HFFc6 (cell line): ENCODE measurements at regions not wholly inside any gene's neighbourhood (a gene's known extent, or its start where the extent isn't known, plus 50 kb on each side); places are given as distances from the start of the nearest gene placed in this dataset.

Source experiments
- DNase-seq: peaks from one replicate; pipeline ENCODE4 v3.0.0-alpha.2; 2018
- H3K27ac Mint-ChIP-seq: 2 replicates; pipeline ENCODE4 v1.8.0; 2020; ENCODE audit warnings: mild to moderate bottlenecking, mixed read lengths
- H3K27me3 Mint-ChIP-seq: 2 replicates; pipeline ENCODE4 v1.8.0; 2021; ENCODE audit warnings: mild to moderate bottlenecking, moderate library complexity, mixed read lengths; ENCODE audit not compliant: insufficient read depth
- H3K36me3 Mint-ChIP-seq: 2 replicates; pipeline ENCODE4 v1.8.0; 2021; ENCODE audit warnings: low read depth, mixed read lengths
- H3K4me1 Mint-ChIP-seq: 2 replicates; pipeline ENCODE4 v1.8.0; 2020; ENCODE audit warnings: low read depth, mixed read lengths
- H3K4me3 Mint-ChIP-seq: 2 replicates; pipeline ENCODE4 v1.8.0; 2020; ENCODE audit warnings: mild to moderate bottlenecking, moderate library complexity, mixed read lengths
- H3K9me3 Mint-ChIP-seq: 2 replicates; pipeline ENCODE4 v1.8.0; 2020; ENCODE audit warnings: mild to moderate bottlenecking, mixed read lengths
- TF ChIP-seq, protein P1 (sequence below): fragments of 200-600 bp; sonication (generic); IDR thresholded peaks from 2 replicates; pipeline ENCODE4 v1.5.0; 2021; ENCODE audit warnings: antibody characterized with exemption, mild to moderate bottlenecking

DNA sequence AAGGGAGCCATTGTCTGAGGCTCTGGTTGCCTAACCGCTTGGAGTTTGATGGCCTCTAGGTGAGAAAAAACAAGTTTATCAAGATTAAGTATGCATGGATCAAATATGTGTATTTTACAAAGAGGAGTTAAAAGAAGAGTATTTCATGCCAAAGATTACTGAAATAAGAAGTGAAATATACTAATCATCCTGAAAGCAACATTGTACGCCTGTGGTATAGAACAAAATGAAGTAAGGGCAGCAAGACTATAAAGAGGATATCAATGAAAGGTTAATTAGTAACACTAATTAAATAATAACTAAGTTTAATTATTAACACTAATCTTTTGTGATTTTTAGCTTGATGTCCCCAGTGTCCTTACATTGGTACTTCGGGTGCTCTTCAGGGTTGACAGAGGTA lies 276.7 kb downstream of the CALCRL start:
- no peaks in the 10 kb centered on the region for H3K9me3 Mint-ChIP-seq

DNA sequence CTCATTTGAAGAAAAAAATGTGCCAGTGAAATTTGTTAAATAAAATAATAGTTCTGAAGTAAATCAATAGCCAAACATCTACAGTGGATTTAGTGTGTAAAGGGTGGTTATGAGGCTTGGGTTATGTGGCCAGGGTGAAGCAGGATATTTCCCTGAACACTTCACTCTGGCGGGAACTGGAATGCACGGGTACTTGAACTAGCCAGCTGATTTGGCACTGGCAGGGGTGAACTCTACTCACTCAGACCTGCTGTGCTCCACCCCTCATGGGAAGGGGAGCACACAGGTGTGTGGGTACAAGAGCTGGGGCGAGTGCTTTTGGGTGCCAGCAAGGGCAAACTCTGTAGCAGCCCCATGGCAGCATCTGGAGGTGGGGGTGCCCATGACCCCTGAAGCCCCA lies 278.2 kb downstream of the CALCRL start:
- Mint-ChIP-seq H3K27ac (no peak overlapping the region), H3K27me3 (peaks cover 2% of the 10 kb centered on the region; the same call in 1 of the 2 replicates), H3K9me3 (no peaks in the 10 kb centered on the region), H3K4me3 (no peak overlapping the region), H3K36me3 (no peaks in the 10 kb centered on the region), H3K4me1 (no peaks in the 10 kb centered on the region)
- no peak for DNase-seq
- TF ChIP-seq, protein P1, sequence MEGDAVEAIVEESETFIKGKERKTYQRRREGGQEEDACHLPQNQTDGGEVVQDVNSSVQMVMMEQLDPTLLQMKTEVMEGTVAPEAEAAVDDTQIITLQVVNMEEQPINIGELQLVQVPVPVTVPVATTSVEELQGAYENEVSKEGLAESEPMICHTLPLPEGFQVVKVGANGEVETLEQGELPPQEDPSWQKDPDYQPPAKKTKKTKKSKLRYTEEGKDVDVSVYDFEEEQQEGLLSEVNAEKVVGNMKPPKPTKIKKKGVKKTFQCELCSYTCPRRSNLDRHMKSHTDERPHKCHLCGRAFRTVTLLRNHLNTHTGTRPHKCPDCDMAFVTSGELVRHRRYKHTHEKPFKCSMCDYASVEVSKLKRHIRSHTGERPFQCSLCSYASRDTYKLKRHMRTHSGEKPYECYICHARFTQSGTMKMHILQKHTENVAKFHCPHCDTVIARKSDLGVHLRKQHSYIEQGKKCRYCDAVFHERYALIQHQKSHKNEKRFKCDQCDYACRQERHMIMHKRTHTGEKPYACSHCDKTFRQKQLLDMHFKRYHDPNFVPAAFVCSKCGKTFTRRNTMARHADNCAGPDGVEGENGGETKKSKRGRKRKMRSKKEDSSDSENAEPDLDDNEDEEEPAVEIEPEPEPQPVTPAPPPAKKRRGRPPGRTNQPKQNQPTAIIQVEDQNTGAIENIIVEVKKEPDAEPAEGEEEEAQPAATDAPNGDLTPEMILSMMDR, result no peak

More for the DNA sequence above, 276.7 kb downstream of the CALCRL start:
- TF ChIP-seq, protein P1, result no peak
- no peak for DNase-seq
- H3K36me3 Mint-ChIP-seq, result no peaks in the 10 kb centered on the region
- H3K27me3 Mint-ChIP-seq, result peaks cover 5% of the 10 kb centered on the region; the same call in 1 of the 2 replicates
- H3K4me3 Mint-ChIP-seq, result no peak overlapping the region
- no peaks in the 10 kb centered on the region for H3K4me1 Mint-ChIP-seq
- H3K27ac Mint-ChIP-seq, result no peak overlapping the region

DNA sequence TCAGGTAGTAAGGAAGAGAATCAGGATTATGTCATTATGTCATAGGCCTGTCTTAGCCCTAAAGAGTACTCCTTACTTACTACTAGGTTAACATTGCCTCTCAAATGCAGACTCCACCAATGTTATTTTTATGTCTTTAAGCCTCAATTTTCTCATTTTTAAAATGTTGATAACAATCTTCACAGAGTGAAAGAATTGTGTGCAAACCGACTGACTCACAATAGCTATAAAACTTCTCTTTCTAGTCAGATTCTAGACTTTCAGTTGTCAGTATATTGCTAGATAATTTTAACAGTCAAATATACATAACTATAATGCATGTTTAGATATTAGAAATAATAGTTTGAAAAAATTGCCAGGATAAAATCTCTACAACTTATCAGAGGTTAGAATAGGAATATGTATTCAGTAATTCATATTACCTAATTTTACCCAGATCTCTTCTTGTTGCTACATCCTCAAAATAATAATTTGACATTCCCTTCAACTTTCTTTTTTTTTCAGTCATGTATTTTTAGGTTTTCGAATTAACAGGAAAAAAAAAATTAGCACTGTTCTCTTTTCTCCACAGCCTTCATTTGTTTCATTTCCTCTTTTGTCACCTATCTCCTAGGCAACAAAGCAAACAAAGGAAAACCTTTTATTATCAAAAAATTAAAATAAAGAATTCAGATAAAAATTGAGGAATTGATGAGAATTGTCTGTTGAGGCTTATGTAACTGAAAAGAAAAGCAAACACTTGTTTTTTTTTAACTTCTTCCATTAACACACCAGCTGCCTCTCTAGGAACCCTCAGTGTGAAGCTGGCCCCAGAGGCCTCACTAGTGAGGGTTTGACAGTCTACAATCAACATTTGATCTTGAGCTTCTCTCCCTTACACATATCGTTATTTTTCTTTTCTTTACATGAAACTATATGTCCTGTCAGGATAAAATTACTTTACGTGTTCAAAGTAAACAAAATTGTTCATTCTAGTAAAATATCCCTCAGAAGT lies 279.0 kb downstream of the CALCRL start:
- no peak for DNase-seq
- Mint-ChIP-seq H3K27me3 (peaks cover 2% of the 10 kb centered on the region; the same call in 1 of the 2 replicates), H3K36me3 (no peaks in the 10 kb centered on the region), H3K4me3 (no peak overlapping the region), H3K4me1 (no peaks in the 10 kb centered on the region), H3K9me3 (no peaks in the 10 kb centered on the region), H3K27ac (no peak overlapping the region)
- TF ChIP-seq, protein P1, result no peak

DNA sequence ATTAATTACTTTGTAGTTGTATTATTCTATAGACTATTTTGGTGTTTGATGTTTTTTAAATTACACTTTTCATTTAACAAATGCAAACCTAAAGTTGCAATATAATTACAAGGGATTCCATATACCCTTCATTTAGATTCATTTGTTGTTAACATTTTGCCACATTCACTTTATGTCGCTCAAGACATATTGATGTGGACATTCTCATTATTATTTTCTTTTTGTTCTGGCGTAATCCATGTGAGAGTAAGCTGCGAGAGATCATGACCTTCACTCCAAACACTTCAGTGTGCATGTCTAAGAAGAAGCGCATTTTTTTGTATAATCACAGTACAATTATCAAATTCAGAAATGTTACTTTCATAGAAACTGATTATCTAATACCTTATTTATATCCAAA lies 280.6 kb downstream of the CALCRL start:
- Mint-ChIP-seq H3K9me3 (no peaks in the 10 kb centered on the region), H3K36me3 (no peaks in the 10 kb centered on the region), H3K4me1 (no peaks in the 10 kb centered on the region), H3K4me3 (no peak overlapping the region), H3K27me3 (peaks cover 2% of the 10 kb centered on the region; the same call in 1 of the 2 replicates), H3K27ac (no peak overlapping the region)
- TF ChIP-seq, protein P1, result no peak
- no peak for DNase-seq

DNA sequence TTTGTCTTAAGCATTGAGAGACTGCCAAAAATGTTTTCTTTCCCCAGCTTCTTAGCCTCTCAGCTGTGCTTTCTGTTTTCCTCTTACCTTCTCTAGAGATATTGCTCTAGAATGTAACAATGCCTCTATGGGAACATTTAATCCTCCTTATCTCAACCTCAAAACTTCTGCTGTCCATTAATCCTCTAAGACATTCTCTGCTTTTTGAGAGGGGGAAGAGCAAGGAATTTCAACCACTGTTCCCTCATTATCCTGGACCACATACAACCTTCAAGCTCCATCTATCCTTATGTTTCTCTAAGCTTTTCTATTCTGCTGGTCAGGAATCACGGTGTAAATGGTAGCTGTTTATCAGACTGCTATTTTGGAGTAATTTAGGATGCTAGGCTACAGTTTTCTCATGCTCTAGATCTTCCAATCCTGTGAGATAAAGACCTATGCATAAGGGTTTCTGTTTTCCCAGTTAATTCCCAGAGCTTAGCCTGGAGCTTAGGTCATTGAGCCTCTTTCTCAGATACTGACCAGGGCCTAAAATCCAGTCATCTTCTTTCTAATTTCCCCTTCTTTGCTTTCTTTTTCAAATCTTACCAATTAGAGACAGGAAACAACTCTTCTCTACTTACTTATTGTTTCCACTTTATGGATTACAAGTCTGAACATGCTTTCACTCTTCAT lies 282.0 kb downstream of the CALCRL start:
- no peak for DNase-seq
- TF ChIP-seq, protein P1, result no peak
- Mint-ChIP-seq H3K36me3 (no peaks in the 10 kb centered on the region), H3K27me3 (peaks cover 2% of the 10 kb centered on the region; the same call in 1 of the 2 replicates), H3K9me3 (no peaks in the 10 kb centered on the region), H3K4me1 (no peaks in the 10 kb centered on the region), H3K4me3 (no peak overlapping the region), H3K27ac (no peak overlapping the region)
